HTR-8/SVneo (cell line): ENCODE measurements at regions not wholly inside any gene's neighbourhood (a gene's known extent, or its start where the extent isn't known, plus 50 kb on each side); places are given as distances from the start of the nearest gene placed in this dataset.
A peak's percentile ranks its signal among the peaks of the same experiment; 100 is the strongest.
"Not testable (repeated sequence)": the region's sequence is repeated elsewhere in the genome, so short reads cannot be mapped to it uniquely, and the experiment has no call there.

Experiments used
- DNase-seq: peaks from one replicate; pipeline ENCODE4 v3.0.0; 2011; ENCODE audit warnings: low spot score, mixed read lengths; ENCODE audit not compliant: insufficient read length
- FAIRE-seq: peaks from 2 replicates; lab custom pipeline; 2011; peaks lifted over from hg19 to GRCh38; lab: Jason Lieb, UNC

- no peak for DNase-seq
- FAIRE-seq = no peak
Observed at GRCh38 chr10:35819736-35820135, 177.6 kb upstream of the FZD8 start.

- peak; percentile 87 for FAIRE-seq
- no peak for DNase-seq
Observed at GRCh38 chr10:35819011-35819410, 176.9 kb upstream of the FZD8 start.

- DNase-seq, FAIRE-seq: not testable (repeated sequence)
Observed at GRCh38 chr10:35817109-35817508, 175.0 kb upstream of the FZD8 start.

GRCh38 chr10:35813219-35813618, 171.1 kb upstream of the FZD8 start:
- DNase-seq (no peak), FAIRE-seq (no peak)

GRCh38 chr10:35808344-35808743, 166.2 kb upstream of the FZD8 start:
- DNase-seq (no peak), FAIRE-seq (no peak)

GRCh38 chr10:35803046-35803445, 160.9 kb upstream of the FZD8 start:
- DNase-seq = no peak
- FAIRE-seq = no peak

GRCh38 chr10:35797187-35797586, 155.1 kb upstream of the FZD8 start:
- no peak for DNase-seq
- FAIRE-seq = no peak

GRCh38 chr10:35795131-35795824, 153.2 kb upstream of the FZD8 start:
- DNase-seq = peak; percentile 38
- FAIRE-seq = peak; percentile 90

- DNase-seq (no peak), FAIRE-seq (no peak)
Observed at GRCh38 chr10:35794703-35795102, 152.6 kb upstream of the FZD8 start.

GRCh38 chr10:35792291-35792690, 150.2 kb upstream of the FZD8 start:
- DNase-seq (no peak), FAIRE-seq (no peak)

- FAIRE-seq (peak; percentile 46), DNase-seq (peak; percentile 65)
Observed at GRCh38 chr10:35789996-35790395, 147.9 kb upstream of the FZD8 start.

GRCh38 chr10:35784751-35785150, 142.7 kb upstream of the FZD8 start:
- no peak for DNase-seq

GRCh38 chr10:35783305-35783838, 141.3 kb upstream of the FZD8 start:
- no peak for FAIRE-seq
- no peak for DNase-seq

More at GRCh38 chr10:35784751-35785150, 142.7 kb upstream of the FZD8 start:
- no peak for FAIRE-seq

GRCh38 chr10:35781643-35782035, 139.5 kb upstream of the FZD8 start:
- FAIRE-seq = no peak
- no peak for DNase-seq

- no peak for FAIRE-seq
- no peak for DNase-seq
Observed at GRCh38 chr10:35780970-35781642, 139.0 kb upstream of the FZD8 start.

- DNase-seq (no peak), FAIRE-seq (no peak)
Observed at GRCh38 chr10:35778306-35778705, 136.2 kb upstream of the FZD8 start.

GRCh38 chr10:35776557-35776956, 134.5 kb upstream of the FZD8 start:
- not testable (repeated sequence) for DNase-seq, FAIRE-seq

GRCh38 chr10:35774109-35774508, 132.0 kb upstream of the FZD8 start:
- no peak for FAIRE-seq
- DNase-seq = no peak

- no peak for FAIRE-seq
- DNase-seq = no peak
Observed at GRCh38 chr10:35770817-35771355, 128.8 kb upstream of the FZD8 start.

GRCh38 chr10:35769795-35770194, 127.7 kb upstream of the FZD8 start:
- no peak for DNase-seq
- no peak for FAIRE-seq

- no peak for DNase-seq
- FAIRE-seq = no peak
Observed at GRCh38 chr10:35768731-35769130, 126.6 kb upstream of the FZD8 start.
